Activated CD8-positive, alpha-beta T cell treated with anti-CD3 and anti-CD28 coated beads for 36 hours (primary cell): ENCODE measurements at regions not wholly inside any gene's neighbourhood (a gene's known extent, or its start where the extent isn't known, plus 50 kb on each side); places are given as distances from the start of the nearest gene placed in this dataset.

Source experiments
- ATAC-seq: fragments of 200-7000 bp; cut with Tn5 transposase; one replicate; pipeline ENCODE4 v1.10.0; 2021; ENCODE audit warnings: mild to moderate bottlenecking, moderate library complexity
- CTCF ChIA-PET: fragments of 350-600 bp; sonication (Branson Sonifier 250); formaldehyde crosslinking; loops from one replicate; lab custom pipeline; 2021; ENCODE audit warnings: antibody characterized with exemption; lab: Charles Lee
- POLR2A ChIA-PET: fragments of 350-600 bp; sonication (Branson Sonifier 250); formaldehyde crosslinking; loops from one replicate; lab custom pipeline; 2021; ENCODE audit warnings: antibody characterized with exemption; lab: Charles Lee
- DNase-seq: peaks from one replicate; pipeline ENCODE4 v3.0.0-alpha.2; 2020
- H3K27ac Mint-ChIP-seq: one replicate; pipeline ENCODE4 v1.8.0; 2021; ENCODE audit warnings: mild to moderate bottlenecking, mixed read lengths
- H3K27me3 Mint-ChIP-seq: one replicate; pipeline ENCODE4 v1.8.0; 2021; ENCODE audit warnings: mixed read lengths
- H3K36me3 Mint-ChIP-seq: one replicate; pipeline ENCODE4 v1.8.0; 2021; ENCODE audit warnings: low read depth, mixed read lengths
- H3K4me1 Mint-ChIP-seq: one replicate; pipeline ENCODE4 v1.8.0; 2021; ENCODE audit warnings: low read depth, mixed read lengths
- H3K4me3 Mint-ChIP-seq: one replicate; pipeline ENCODE4 v1.8.0; 2021; ENCODE audit warnings: mild to moderate bottlenecking, moderate library complexity, mixed read lengths
- H3K9me3 Mint-ChIP-seq: one replicate; pipeline ENCODE4 v1.8.0; 2021; ENCODE audit warnings: mixed read lengths
- CTCF ChIP-seq: fragments of 200-600 bp; IDR thresholded peaks from one replicate; pipeline ENCODE4 v1.8.0; 2022; ENCODE audit warnings: antibody characterized with exemption, mild to moderate bottlenecking
- intact Hi-C: fragments of 100-400 bp; cut with micrococcal nuclease; formaldehyde crosslinking; loops from one replicate; pipeline ENCODE4 v1.10.0; 2022

- ChIA-PET CTCF (no interaction called here), POLR2A (no interaction called here)
- no peak for DNase-seq
- no peaks in the 10 kb centered on the region for H3K36me3 Mint-ChIP-seq
- intact Hi-C loops = no loop called here
- ATAC-seq = no peak
- TF ChIP-seq CTCF = no peak
- no peaks in the 10 kb centered on the region for H3K9me3 Mint-ChIP-seq
- no peak overlapping the region for H3K27ac Mint-ChIP-seq
- H3K4me3 Mint-ChIP-seq = no peak overlapping the region
- peaks cover 7% of the 10 kb centered on the region for H3K4me1 Mint-ChIP-seq
- H3K27me3 Mint-ChIP-seq = peaks cover 2% of the 10 kb centered on the region
Observed at GRCh38 chr9:96131825-96132224, 170.2 kb downstream of the HSD17B3 start.

- no peak for DNase-seq
- TF ChIP-seq CTCF = no peak
- Mint-ChIP-seq H3K4me3 (no peak overlapping the region), H3K36me3 (no peaks in the 10 kb centered on the region), H3K27ac (no peak overlapping the region), H3K9me3 (no peaks in the 10 kb centered on the region), H3K27me3 (peaks cover 2% of the 10 kb centered on the region), H3K4me1 (peaks cover 7% of the 10 kb centered on the region)
- intact Hi-C loops = no loop called here
- ATAC-seq = no peak
- ChIA-PET CTCF (no interaction called here), POLR2A (no interaction called here)
Observed at GRCh38 chr9:96130970-96131369, 171.0 kb downstream of the HSD17B3 start.

- H3K4me3 Mint-ChIP-seq = no peak overlapping the region
- ChIA-PET CTCF (no interaction called here), POLR2A (no interaction called here)
- no peak for TF ChIP-seq CTCF
- ATAC-seq = no peak
- no peaks in the 10 kb centered on the region for H3K4me1 Mint-ChIP-seq
- peaks cover 2% of the 10 kb centered on the region for H3K27me3 Mint-ChIP-seq
- intact Hi-C loops = no loop called here
- no peaks in the 10 kb centered on the region for H3K9me3 Mint-ChIP-seq
- no peaks in the 10 kb centered on the region for H3K36me3 Mint-ChIP-seq
- H3K27ac Mint-ChIP-seq = no peak overlapping the region
- no peak for DNase-seq
Observed at GRCh38 chr9:96129747-96130146, 172.2 kb downstream of the HSD17B3 start.

GRCh38 chr9:96128880-96129279 lies 173.1 kb downstream of the HSD17B3 start:
- no peak for DNase-seq
- Mint-ChIP-seq H3K4me3 (no peak overlapping the region), H3K9me3 (no peaks in the 10 kb centered on the region), H3K27ac (no peak overlapping the region), H3K27me3 (peaks cover 2% of the 10 kb centered on the region), H3K36me3 (no peaks in the 10 kb centered on the region), H3K4me1 (no peaks in the 10 kb centered on the region)
- intact Hi-C loops = no loop called here
- no peak for TF ChIP-seq CTCF
- ChIA-PET CTCF (no interaction called here), POLR2A (no interaction called here)
- ATAC-seq = no peak

- Mint-ChIP-seq H3K9me3 (no peaks in the 10 kb centered on the region), H3K4me3 (no peak overlapping the region), H3K36me3 (no peaks in the 10 kb centered on the region), H3K4me1 (peaks cover 2% of the 10 kb centered on the region), H3K27me3 (peaks cover 2% of the 10 kb centered on the region), H3K27ac (no peak overlapping the region)
- intact Hi-C loops = no loop called here
- ChIA-PET CTCF (no interaction called here), POLR2A (no interaction called here)
- ATAC-seq (no peak), DNase-seq (no peak)
- TF ChIP-seq CTCF = no peak
Observed at GRCh38 chr9:96126321-96126881, 175.6 kb downstream of the HSD17B3 start.
